GM19238 (cell line): ENCODE measurements at regions not wholly inside any gene's neighbourhood (a gene's known extent, or its start where the extent isn't known, plus 50 kb on each side); places are given as distances from the start of the nearest gene placed in this dataset.
"Not testable (repeated sequence)": the region's sequence is repeated elsewhere in the genome, so short reads cannot be mapped to it uniquely, and the experiment has no call there.

Source experiments
- DNase-seq: peaks from one replicate; pipeline ENCODE4 v3.0.0; 2011; ENCODE audit warnings: low spot score; ENCODE audit not compliant: insufficient read length

- DNase-seq = no peak
Measured at GRCh38 chr13:94902722-94903407, 190.5 kb upstream of the SOX21 start.

DNA sequence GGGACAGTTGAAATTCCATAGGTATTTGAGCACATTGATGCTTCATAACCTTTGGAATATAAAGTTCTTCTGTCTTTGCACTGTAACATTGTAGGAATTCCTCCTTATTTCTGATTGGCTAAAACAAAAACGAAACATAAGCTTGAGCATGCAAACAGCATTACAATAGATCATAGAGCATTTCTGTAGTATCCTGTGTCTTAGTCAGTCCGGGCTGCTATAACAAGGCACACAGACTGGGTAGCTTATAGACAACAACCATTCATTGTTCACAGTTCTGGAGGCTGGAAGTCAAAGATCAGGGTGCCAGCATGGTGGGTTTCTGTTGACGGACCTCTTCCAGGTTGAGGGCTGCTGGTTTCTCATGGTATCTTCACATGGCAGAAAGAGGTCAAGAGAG, 188.7 kb upstream of the SOX21 start:
- no peak for DNase-seq

DNA sequence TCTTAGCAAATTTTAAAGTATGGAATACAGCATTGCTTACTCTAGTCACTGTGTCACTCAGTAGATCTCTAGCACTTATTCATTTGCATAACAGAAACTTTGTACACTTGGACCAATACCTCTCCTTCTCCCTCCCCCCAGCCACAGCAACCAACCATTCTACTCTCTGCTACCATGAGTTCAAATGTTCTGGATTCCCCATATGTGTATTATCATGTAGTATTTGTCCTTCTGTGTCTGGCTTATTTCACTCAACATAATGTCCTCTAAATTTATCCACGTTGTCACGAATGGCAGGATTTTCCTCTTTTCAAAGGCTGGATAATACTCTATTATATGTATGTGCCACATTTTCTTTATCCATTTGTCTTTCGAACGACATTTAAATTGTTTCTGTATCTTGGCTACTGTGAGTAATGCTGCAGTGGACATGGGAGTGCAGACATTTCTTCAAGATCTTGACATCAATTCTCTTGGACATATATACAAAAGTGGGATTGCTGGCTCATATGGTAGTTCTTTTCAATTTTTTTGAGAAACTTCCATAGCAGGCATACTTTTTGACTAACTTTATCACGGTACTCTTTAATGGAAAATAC, 184.5 kb upstream of the SOX21 start:
- DNase-seq = no peak

- no peak for DNase-seq
Measured at GRCh38 chr13:94896238-94896637, 183.9 kb upstream of the SOX21 start.

DNA sequence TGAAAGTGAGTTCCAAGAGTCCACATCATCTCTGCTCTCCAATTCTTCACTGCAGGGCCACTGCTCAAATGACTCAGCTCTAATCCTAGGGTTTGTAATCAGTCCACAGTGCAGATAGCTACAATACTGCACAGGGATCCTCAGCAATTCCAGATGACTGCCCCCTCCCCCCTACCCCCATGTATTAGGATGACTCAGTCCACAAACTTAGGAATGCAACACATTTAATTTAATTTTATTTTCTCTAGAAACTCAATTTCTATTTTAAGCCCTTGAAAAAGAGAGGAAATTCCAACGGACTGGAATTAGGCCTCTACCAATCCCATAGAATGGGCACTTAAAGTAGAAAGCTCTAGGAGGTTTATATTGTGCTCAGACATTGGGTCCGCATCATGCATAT, 173.8 kb upstream of the SOX21 start:
- no peak for DNase-seq

DNA sequence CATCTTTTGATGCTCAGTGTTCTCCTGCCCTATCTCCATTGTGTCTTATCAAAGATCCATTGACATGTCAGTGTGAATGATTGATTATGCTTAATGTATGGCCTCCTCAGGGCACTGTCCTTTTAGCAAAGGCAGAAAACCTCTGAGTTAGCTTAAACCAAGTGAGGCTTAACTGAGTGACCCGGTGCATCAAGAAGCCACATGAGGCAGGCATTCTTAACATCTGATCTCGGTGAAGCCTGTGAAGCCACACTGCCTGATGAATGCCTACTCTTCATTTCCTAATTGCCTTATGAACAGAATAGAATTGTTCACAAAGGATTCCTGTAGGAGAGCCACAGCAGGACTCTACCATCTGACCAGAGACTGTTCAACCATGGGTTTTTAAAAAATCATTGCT, 168.1 kb upstream of the SOX21 start:
- no peak for DNase-seq

DNA sequence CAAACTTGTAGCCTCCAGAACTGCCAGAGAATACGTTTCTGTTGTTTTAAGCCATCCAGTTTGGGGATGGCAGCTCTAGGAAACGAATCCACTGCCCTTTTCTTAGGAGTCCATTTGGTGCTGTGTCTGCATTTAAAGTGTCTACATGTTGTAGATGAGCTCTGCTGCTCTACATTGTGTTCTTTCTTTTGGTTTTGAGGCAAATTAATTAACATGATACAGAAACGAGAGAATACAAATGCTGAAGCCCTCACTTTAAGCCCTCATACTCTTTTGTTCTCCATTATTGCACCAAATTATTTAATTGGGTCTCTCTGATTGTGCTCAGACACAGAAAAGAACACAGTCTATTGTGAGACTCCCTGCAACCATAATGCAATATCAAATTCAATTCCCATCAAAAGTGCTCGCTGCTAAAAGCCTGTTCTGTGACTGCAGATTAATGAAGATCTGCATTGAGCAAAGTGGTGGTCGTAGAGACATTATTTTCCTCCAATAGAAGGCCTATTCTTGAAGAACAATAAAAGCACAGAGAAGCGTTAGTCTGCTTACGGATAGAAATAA, 166.3 kb upstream of the SOX21 start:
- DNase-seq = no peak

DNA sequence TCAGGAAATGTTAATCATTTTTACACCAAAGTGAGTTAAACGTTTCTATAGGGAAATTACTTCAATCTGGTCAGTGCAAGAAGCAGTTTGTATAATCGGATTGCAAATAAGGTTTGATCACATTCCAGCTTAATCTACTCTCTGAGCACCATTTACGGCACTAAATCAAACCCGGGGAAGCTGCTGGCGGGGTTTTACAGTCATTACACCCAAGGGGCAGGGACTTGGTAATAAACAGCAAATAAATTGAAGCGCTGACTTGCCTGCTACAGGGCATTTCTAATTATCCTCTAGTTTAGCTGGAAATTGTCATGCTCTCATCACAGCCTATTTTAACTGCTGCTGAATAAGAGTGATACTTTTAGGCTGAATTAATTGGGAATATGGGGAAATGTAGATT, 152.1 kb upstream of the SOX21 start:
- DNase-seq = no peak

DNA sequence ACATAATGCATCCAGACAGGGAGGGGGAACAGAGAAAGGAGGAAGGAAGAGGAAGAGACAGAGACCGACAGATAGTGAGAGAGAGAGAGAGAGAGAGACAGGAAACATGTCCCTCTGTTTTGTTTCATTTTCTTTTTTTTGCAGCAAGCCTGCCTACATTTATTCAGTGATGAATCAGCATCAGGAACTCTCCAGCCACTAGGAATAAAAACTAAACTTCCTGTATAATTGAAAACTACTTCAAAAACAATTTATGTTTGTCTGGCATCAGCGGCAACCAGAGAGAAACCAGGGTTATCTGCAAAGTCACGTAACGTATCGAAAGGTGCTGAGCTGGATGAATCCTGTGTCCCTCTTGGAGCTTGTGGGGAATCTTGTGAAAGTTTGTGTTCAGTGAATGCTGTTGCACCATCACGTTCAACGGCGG, 148.6 kb upstream of the SOX21 start:
- DNase-seq = no peak

GRCh38 chr13:94859811-94860210, 147.5 kb upstream of the SOX21 start:
- no peak for DNase-seq

DNA sequence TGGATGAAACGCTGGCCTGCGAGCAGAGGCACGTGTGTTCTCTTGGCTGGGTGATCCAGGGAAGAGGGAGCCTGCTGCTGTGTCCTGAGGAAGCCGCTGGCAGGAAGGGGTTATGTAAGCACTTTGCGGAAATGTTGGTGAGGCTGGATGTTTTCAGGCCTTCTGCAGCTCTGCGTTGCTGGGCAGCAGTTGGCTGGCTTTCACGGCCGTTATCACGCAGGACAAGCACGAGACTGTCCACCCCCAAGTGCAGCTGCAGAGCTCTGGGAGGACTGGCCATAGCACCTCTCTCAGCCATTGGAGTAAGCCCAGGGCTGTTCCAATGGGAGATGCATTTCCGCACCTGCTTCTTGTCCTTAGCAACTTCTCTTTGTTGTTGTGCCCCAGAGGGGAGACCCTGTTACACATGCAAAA, 146.9 kb upstream of the SOX21 start:
- no peak for DNase-seq

DNA sequence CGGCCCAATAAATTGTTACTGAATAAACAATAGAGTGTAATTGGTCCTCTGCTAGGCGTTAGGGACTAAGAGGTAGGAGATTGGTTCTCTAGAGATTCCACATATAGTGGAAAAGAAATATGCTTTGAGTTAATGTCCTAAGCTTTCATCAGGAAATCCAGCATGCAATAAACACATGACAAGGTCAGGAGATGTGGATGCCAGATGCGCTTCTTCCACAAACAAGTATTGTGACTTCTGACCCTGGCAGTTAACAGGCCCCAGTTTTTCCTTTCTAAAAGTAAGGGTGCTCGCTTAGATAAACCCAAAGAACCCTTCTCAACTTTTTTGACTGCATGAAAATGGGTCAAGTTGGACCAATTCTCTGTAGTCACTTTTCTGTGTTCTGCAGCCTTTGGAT, 146.5 kb upstream of the SOX21 start:
- DNase-seq = no peak

DNA sequence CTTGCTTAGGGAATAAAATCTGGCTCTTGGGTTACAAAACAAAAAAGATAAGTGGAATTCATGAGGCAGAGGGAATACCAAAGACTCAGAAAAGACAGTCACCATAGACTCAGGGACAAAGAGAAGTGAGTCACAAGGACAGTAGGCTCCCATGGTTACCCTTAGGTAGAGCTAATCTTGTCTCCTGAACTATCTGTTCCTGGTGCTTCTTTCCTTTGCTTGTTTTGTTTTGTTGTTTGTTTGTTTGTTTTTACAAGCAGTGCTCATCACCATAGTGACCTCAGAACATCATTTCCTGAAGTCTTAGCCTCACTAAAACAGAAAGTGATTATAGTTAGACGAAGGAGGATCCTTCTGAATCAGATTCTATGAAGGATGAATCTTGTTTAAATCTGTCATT, 142.3 kb upstream of the SOX21 start:
- no peak for DNase-seq

GRCh38 chr13:94851576-94851975, 139.2 kb upstream of the SOX21 start:
- no peak for DNase-seq

- no peak for DNase-seq
Measured at GRCh38 chr13:94849254-94849653, 136.9 kb upstream of the SOX21 start.

- no peak for DNase-seq
Measured at GRCh38 chr13:94842901-94843300, 130.6 kb upstream of the SOX21 start.

- not testable (repeated sequence) for DNase-seq
Measured at GRCh38 chr13:94837056-94837455, 124.7 kb upstream of the SOX21 start.

- DNase-seq = no peak
Measured at GRCh38 chr13:94829837-94830365, 117.6 kb upstream of the SOX21 start.

DNA sequence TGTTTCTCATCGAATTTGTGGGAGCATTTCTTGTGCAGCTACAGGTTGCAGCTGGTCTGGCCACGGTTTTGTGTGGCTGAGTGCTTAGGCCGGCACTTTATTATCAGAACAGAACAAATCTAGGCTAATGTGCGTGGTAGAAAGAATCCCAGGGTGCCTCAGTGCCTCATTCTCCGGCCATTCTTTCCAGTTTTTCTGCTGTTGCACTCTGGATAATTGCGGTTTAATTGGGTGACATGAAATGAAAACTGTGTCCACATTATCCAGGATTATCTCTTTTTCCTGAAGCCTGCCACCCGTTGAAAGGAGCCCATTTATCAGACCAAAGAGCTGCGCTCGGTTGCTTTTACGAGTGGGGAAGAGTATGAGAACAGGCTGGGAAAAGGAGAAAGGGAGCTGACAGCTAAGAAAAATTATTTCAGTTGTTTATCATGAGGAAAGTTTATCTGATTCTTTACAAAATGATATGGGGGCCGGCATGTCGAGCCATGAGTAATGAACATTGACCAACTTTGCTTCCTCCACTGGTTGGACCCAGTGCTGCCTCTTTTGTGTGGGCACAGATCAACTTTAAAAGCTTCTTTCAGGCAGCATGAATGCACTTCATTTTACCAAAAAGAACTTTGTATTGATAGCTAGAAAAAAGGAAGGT, 117.0 kb upstream of the SOX21 start:
- DNase-seq = no peak

DNA sequence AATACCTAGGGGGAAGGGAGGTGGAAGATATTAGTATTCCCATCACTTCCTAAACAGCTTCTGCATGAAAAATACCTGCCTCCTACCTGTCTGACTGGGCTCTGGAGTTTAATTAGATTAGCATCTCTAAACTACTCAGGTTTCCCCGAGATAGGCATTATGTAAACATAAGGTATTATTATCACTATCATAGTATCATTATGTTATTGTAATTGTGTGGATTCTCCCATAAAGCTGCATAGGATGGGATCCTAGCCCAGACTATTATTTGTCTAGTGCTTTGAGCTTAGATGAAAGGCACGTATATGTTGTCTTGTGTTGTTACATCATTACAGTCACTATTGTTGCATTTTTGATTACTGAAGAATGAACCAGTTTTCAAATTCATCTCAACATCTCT, 115.2 kb upstream of the SOX21 start:
- DNase-seq = no peak

DNA sequence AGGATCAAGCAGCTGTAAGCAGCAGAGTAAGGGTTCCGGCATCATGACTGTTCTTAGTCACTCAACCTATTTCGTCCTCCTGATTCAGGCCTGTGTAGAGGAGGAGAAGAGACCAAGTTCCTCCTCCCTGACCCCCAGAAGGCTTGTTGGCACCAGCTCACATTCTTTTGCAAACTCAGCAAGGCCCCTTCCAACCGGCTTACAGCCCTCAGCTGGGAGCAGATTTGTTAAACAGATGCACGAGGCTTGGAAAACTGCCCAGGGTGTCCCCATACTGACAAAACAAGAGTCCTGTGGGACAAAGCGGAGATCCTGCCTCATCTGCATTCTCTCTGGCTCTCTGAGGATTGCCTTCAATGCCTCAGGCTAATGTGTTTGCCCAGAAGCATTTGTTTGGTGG, 113.2 kb upstream of the SOX21 start:
- DNase-seq = no peak

GRCh38 chr13:94824601-94825000, 112.3 kb upstream of the SOX21 start:
- DNase-seq = no peak
